Loucy (cell line): ENCODE measurements at regions not wholly inside any gene's neighbourhood (a gene's known extent, or its start where the extent isn't known, plus 50 kb on each side); places are given as distances from the start of the nearest gene placed in this dataset.
A peak's percentile ranks its signal among the peaks of the same experiment; 100 is the strongest.

ENCODE experiments used
- H2AFZ ChIP-seq: fragments of 200-600 bp; sonication (generic); 2 replicates; pipeline ENCODE4 v1.6.0; 2016; ENCODE audit warnings: antibody characterized with exemption, mild to moderate bottlenecking, low read length, moderate library complexity
- H3F3A ChIP-seq: fragments of 200-600 bp; 2 replicates; pipeline ENCODE4 v1.6.0; 2016; ENCODE audit warnings: antibody characterized with exemption, low read depth, mild to moderate bottlenecking
- H3K27me3 ChIP-seq: fragments of 200-600 bp; sonication (generic); 2 replicates; pipeline ENCODE4 v1.6.1; 2014; ENCODE audit warnings: low read length, mild to moderate bottlenecking; ENCODE audit not compliant: insufficient read depth, poor library complexity, severe bottlenecking
- H3K36me3 ChIP-seq: fragments of 200-600 bp; sonication (generic); 2 replicates; pipeline ENCODE4 v1.6.1; 2016; ENCODE audit warnings: low read length; ENCODE audit not compliant: insufficient read depth
- H3K4me1 ChIP-seq: fragments of 200-600 bp; sonication (generic); 2 replicates; pipeline ENCODE4 v1.5.1; 2014; ENCODE audit warnings: low read length, mild to moderate bottlenecking; ENCODE audit not compliant: insufficient read depth, poor library complexity, severe bottlenecking
- H3K4me2 ChIP-seq: fragments of 200-600 bp; sonication (generic); 2 replicates; pipeline ENCODE4 v1.6.0; 2014; ENCODE audit warnings: antibody characterized with exemption, low read length, low read depth, mild to moderate bottlenecking; ENCODE audit not compliant: poor library complexity, severe bottlenecking
- H3K4me3 ChIP-seq: fragments of 200-600 bp; sonication (generic); 2 replicates; pipeline ENCODE4 v1.5.1; 2014; ENCODE audit warnings: low read length, mild to moderate bottlenecking, mixed read lengths; ENCODE audit not compliant: poor library complexity, severe bottlenecking
- H3K79me2 ChIP-seq: fragments of 200-600 bp; sonication (generic); 2 replicates; pipeline ENCODE4 v1.6.1; 2014; ENCODE audit warnings: low read length; ENCODE audit not compliant: insufficient read depth
- H3K9ac ChIP-seq: fragments of 200-600 bp; sonication (generic); 2 replicates; pipeline ENCODE4 v1.6.0; 2014; ENCODE audit warnings: mild to moderate bottlenecking, low read depth, low read length, moderate library complexity; ENCODE audit not compliant: poor library complexity, severe bottlenecking
- H3K9me2 ChIP-seq: fragments of 200-600 bp; sonication (generic); replicated peaks from 2 replicates; pipeline ENCODE4 v1.6.1; 2016; ENCODE audit warnings: low read depth, low read length, mixed read lengths
- H3K9me3 ChIP-seq: fragments of 200-600 bp; sonication (generic); 2 replicates; pipeline ENCODE4 v1.6.1; 2014; ENCODE audit warnings: mild to moderate bottlenecking, antibody characterized with exemption, low read length, low read depth; ENCODE audit not compliant: insufficient read depth
- H4K20me1 ChIP-seq: fragments of 200-600 bp; sonication (generic); 2 replicates; pipeline ENCODE4 v1.6.0; 2014; ENCODE audit warnings: antibody characterized with exemption, low read length, mild to moderate bottlenecking; ENCODE audit not compliant: insufficient read depth, poor library complexity, severe bottlenecking
- CTCF ChIP-seq: fragments of 200-600 bp; sonication (generic); conservative IDR thresholded peaks from 2 replicates; pipeline ENCODE4 v1.5.1; 2014; ENCODE audit warnings: mild to moderate bottlenecking, antibody characterized with exemption, low read length
- EZH2phosphoT487 ChIP-seq: fragments of 200-600 bp; IDR thresholded peaks from 2 replicates; pipeline ENCODE4 v1.6.1; 2018; ENCODE audit warnings: antibody characterized with exemption, mild to moderate bottlenecking, moderate library complexity, borderline replicate concordance

GRCh38 chr7:155206318-155207020 lies 91.2 kb upstream of the INSIG1 start:
- no peaks in the 10 kb centered on the region for H4K20me1 ChIP-seq
- H3K36me3 ChIP-seq = no peaks in the 10 kb centered on the region
- TF ChIP-seq CTCF = no peak
- TF ChIP-seq EZH2phosphoT487 = no peak
- peaks cover 48% of the 10 kb centered on the region for H3K4me1 ChIP-seq
- H2AFZ ChIP-seq = no peak overlapping the region
- H3K9me3 ChIP-seq = no peaks in the 10 kb centered on the region
- peaks cover 5% of the 10 kb centered on the region; the same call in 1 of the 2 replicates for H3F3A ChIP-seq
- no peaks in the 10 kb centered on the region; the same call in 1 of the 2 replicates for H3K79me2 ChIP-seq
- H3K27me3 ChIP-seq = no peaks in the 10 kb centered on the region
- peak overlapping the region; percentile 82 for H3K4me3 ChIP-seq
- H3K4me2 ChIP-seq = peak overlapping the region; percentile 72
- no peaks in the 10 kb centered on the region for H3K9me2 ChIP-seq
- peak overlapping the region; percentile 93 for H3K9ac ChIP-seq

DNA sequence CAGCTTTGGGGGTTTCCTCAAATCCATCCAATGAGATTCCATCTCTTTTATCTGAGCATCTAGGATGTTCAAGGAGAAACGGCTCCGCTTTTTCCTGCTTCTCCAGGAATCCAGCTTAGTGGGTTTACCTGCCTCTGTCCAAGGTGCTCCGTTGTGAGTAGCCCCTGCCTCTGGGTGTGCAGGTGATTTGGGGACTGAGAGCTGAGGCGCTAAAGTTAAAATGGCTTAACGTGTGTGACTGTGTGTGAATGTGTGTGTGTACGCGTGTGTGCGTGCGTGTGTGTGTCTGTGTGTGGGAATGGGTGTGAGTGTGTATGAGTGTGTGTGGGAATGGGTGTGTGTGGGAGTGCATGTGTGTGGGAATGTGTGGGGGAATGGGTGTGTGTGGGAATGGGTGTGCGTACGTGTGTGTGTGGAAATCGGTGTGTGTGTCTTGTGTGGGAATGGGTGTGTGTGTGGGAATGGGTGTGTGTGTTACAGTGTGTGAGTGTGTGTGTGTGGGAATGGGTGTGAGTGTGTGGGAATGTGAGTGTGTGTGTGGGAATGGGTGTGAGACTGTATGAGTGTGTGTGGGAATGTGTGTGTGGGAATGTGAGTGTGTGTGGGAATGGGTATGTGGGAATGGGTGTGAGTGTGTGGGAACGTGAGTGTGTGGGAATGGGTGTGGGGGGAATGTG lies 90.2 kb upstream of the INSIG1 start:
- no peak overlapping the region for H2AFZ ChIP-seq
- no peaks in the 10 kb centered on the region for H3K36me3 ChIP-seq
- H3K9me3 ChIP-seq = no peaks in the 10 kb centered on the region
- peak overlapping the region; percentile 93 for H3K9ac ChIP-seq
- H4K20me1 ChIP-seq = no peaks in the 10 kb centered on the region
- peak overlapping the region; percentile 72 for H3K4me2 ChIP-seq
- H3K79me2 ChIP-seq = no peaks in the 10 kb centered on the region; the same call in 1 of the 2 replicates
- peak overlapping the region; percentile 82 for H3K4me3 ChIP-seq
- H3K9me2 ChIP-seq = no peaks in the 10 kb centered on the region
- H3K4me1 ChIP-seq = peaks cover 46% of the 10 kb centered on the region
- peaks cover 5% of the 10 kb centered on the region; the same call in 1 of the 2 replicates for H3F3A ChIP-seq
- TF ChIP-seq EZH2phosphoT487 (no peak), CTCF (no peak)
- no peaks in the 10 kb centered on the region for H3K27me3 ChIP-seq

DNA sequence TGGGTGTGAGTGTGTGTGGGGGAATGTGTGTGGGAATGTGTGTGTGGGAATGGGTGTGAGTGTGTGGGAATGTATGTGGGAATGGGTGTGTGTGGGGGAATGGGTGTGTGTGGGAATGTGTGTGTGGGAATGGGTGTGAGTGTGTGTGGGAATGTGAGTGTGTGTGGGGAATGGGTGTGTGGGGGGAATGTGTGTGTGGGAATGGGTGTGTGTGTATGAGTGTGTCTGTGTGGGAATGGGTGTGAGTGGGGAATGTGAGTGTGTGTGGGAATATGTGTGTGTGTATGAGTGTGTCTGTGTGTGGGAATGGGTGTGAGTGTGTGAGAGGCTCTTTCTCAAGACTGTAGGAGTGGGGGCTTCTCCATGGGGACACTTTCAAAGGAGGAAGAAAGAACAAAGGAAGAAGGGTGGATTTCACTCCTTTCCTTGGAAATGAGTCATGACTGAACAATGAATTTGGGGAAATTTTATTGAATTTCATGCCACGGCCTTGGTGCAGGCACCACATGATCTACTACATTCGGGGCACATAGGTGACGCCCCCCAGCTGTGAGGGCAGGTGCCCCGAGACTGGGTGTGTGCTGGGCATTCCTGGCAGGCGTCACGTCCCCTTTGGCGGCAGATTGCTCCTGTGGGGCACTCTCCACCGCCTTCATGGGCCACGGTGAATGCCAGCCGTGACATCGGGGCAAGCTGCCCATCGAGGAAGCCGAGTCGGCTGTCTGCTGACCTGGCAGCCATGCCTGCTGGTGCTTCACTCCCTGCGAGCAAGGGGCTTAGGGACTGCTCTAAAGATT lies 88.8 kb upstream of the INSIG1 start:
- H4K20me1 ChIP-seq = no peaks in the 10 kb centered on the region
- H3F3A ChIP-seq = peaks cover 5% of the 10 kb centered on the region; the same call in 1 of the 2 replicates
- no peaks in the 10 kb centered on the region for H3K9me2 ChIP-seq
- TF ChIP-seq CTCF = no peak
- no peak for TF ChIP-seq EZH2phosphoT487
- H3K4me1 ChIP-seq = peaks cover 32% of the 10 kb centered on the region
- no peaks in the 10 kb centered on the region for H3K36me3 ChIP-seq
- H3K4me3 ChIP-seq = no peak overlapping the region
- H3K9me3 ChIP-seq = no peaks in the 10 kb centered on the region
- H3K27me3 ChIP-seq = no peaks in the 10 kb centered on the region
- no peak overlapping the region for H3K4me2 ChIP-seq
- H3K9ac ChIP-seq = no peak overlapping the region
- H3K79me2 ChIP-seq = no peaks in the 10 kb centered on the region; the same call in 1 of the 2 replicates
- H2AFZ ChIP-seq = no peak overlapping the region
